IMR-90 (cell line): ENCODE measurements at regions not wholly inside any gene's neighbourhood (a gene's known extent, or its start where the extent isn't known, plus 50 kb on each side); places are given as distances from the start of the nearest gene placed in this dataset.
"Not testable (repeated sequence)": the region's sequence is repeated elsewhere in the genome, so short reads cannot be mapped to it uniquely, and the experiment has no call there.

Source experiments
- ATAC-seq: fragments of 200-7000 bp; cut with Tn5 transposase; 2 replicates; pipeline ENCODE4 v1.9.1; 2020; ENCODE audit warnings: low read depth, mild to moderate bottlenecking, moderate library complexity
- BruUV-seq: library from RNA; stranded (reverse); fragments of 400-500 nt; replicated peaks from 2 replicates; lab custom pipeline; 2021; lab: Mats Ljungman, UMichigan
- CTCF ChIA-PET: fragments of 300-600 bp; formaldehyde crosslinking; extraction: SDS; loops from one replicate; lab custom pipeline; 2021; ENCODE audit warnings: antibody characterized with exemption; lab: Yijun Ruan, JAX
- POLR2A ChIA-PET: fragments of 300-600 bp; sonication (Branson Sonifier 250); formaldehyde crosslinking; loops from one replicate; lab custom pipeline; 2022; ENCODE audit warnings: antibody characterized with exemption; ENCODE audit not compliant: unreplicated experiment; lab: Charles Lee
- DNase-seq: peaks from one replicate; pipeline ENCODE4 v3.0.0; 2013
- H2AFZ ChIP-seq: replicated peaks from 2 replicates; pipeline ENCODE3; 2013; ENCODE audit warnings: low read length, mild to moderate bottlenecking; ENCODE audit not compliant: poor library complexity
- H2AK5ac ChIP-seq: 2 replicates; pipeline ENCODE4 v1.6.1; 2013; ENCODE audit warnings: low read depth, low read length, inconsistent platforms
- H2AK9ac ChIP-seq: replicated peaks from 2 replicates; pipeline ENCODE3; 2013; ENCODE audit warnings: mild to moderate bottlenecking, low read depth, low read length, moderate library complexity; ENCODE audit not compliant: poor library complexity
- H2BK120ac ChIP-seq: 2 replicates; pipeline ENCODE4 v1.6.1; 2013; ENCODE audit warnings: low read depth, low read length, inconsistent platforms
- H2BK15ac ChIP-seq: 3 replicates; pipeline ENCODE4 v1.6.1; 2013; ENCODE audit warnings: low read depth, low read length, inconsistent platforms
- H2BK20ac ChIP-seq: 2 replicates; pipeline ENCODE4 v1.6.1; 2013; ENCODE audit warnings: low read depth, mild to moderate bottlenecking, inconsistent platforms, low read length, moderate library complexity
- H2BK5ac ChIP-seq: 2 replicates; pipeline ENCODE4 v1.6.1; 2013; ENCODE audit warnings: mild to moderate bottlenecking, low read depth, low read length, inconsistent platforms; ENCODE audit not compliant: poor library complexity, severe bottlenecking
- H3K14ac ChIP-seq: replicated peaks from 2 replicates; pipeline ENCODE4 v1.6.1; 2013; ENCODE audit warnings: low read depth, low read length, inconsistent platforms
- H3K18ac ChIP-seq: 2 replicates; pipeline ENCODE4 v1.6.1; 2013; ENCODE audit warnings: low read depth, low read length, control low read depth
- H3K23ac ChIP-seq: 2 replicates; pipeline ENCODE4 v1.6.1; 2013; ENCODE audit warnings: low read depth, low read length, inconsistent platforms
- H3K27ac ChIP-seq: 2 replicates; pipeline ENCODE4 v1.5.1; 2013; ENCODE audit warnings: mild to moderate bottlenecking, control low read depth, low read length; ENCODE audit not compliant: insufficient read depth
- H3K27me3 ChIP-seq: 2 replicates; pipeline ENCODE4 v1.6.1; 2013; ENCODE audit warnings: low read length; ENCODE audit not compliant: control insufficient read depth, insufficient read depth
- H3K36me3 ChIP-seq: 2 replicates; pipeline ENCODE4 v1.6.1; 2013; ENCODE audit warnings: low read length, mixed read lengths; ENCODE audit not compliant: control insufficient read depth, insufficient read depth
- H3K4ac ChIP-seq: 2 replicates; pipeline ENCODE4 v1.6.1; 2013; ENCODE audit warnings: low read depth, low read length, inconsistent platforms
- H3K4me1 ChIP-seq: 2 replicates; pipeline ENCODE4 v1.6.1; 2013; ENCODE audit warnings: low read length, mixed read lengths; ENCODE audit not compliant: control insufficient read depth, insufficient read depth
- H3K4me2 ChIP-seq: 2 replicates; pipeline ENCODE4 v1.6.1; 2013; ENCODE audit warnings: low read depth, mild to moderate bottlenecking, control low read depth, low read length, moderate library complexity
- H3K4me3 ChIP-seq: 2 replicates; pipeline ENCODE4 v1.5.1; 2013; ENCODE audit warnings: low read depth, mild to moderate bottlenecking, control low read depth, low read length, moderate library complexity; ENCODE audit not compliant: insufficient read depth
- H3K56ac ChIP-seq: 2 replicates; pipeline ENCODE4 v1.6.1; 2013; ENCODE audit warnings: low read length, inconsistent platforms; ENCODE audit not compliant: insufficient read depth; ENCODE audit errors: extremely low read depth
- H3K79me1 ChIP-seq, 2 experiments: 2 replicates each; pipeline ENCODE4 v1.6.1; 2013; ENCODE audit warnings: low read length in 2 of 2, inconsistent platforms in 1 of 2, low read depth in 1 of 2
- H3K9ac ChIP-seq: 2 replicates; pipeline ENCODE4 v1.6.1; 2013; ENCODE audit warnings: low read depth, low read length, control low read depth
- H3K9me1 ChIP-seq: 2 replicates; pipeline ENCODE4 v1.6.1; 2013; ENCODE audit warnings: low read length, inconsistent platforms; ENCODE audit not compliant: insufficient read depth
- H3K9me3 ChIP-seq: 2 replicates; pipeline ENCODE4 v1.6.1; 2013; ENCODE audit warnings: low read length; ENCODE audit not compliant: control insufficient read depth, insufficient read depth
- H4K20me1 ChIP-seq: 2 replicates; pipeline ENCODE4 v1.6.1; 2013; ENCODE audit warnings: low read length, inconsistent platforms; ENCODE audit not compliant: insufficient read depth
- H4K5ac ChIP-seq: 2 replicates; pipeline ENCODE4 v1.6.1; 2013; ENCODE audit warnings: mild to moderate bottlenecking, low read depth, low read length, control low read depth
- H4K8ac ChIP-seq, 2 experiments: 2 replicates each; pipeline ENCODE4 v1.6.1; 2013; ENCODE audit warnings: low read depth in 2 of 2, low read length in 2 of 2, control low read depth in 1 of 2, inconsistent platforms in 1 of 2
- H4K91ac ChIP-seq: 2 replicates; pipeline ENCODE4 v1.6.1; 2013; ENCODE audit warnings: low read depth, low read length, inconsistent platforms; ENCODE audit not compliant: insufficient read depth
- FOS ChIP-seq: fragments of 150-350 bp; IDR thresholded peaks from 2 replicates; pipeline ENCODE4 v1.6.1; 2016; ENCODE audit warnings: low read depth, low read length
- POLR2A ChIP-seq: IDR thresholded peaks from 2 replicates; pipeline ENCODE4 v1.6.1; 2012; ENCODE audit warnings: mild to moderate bottlenecking, low read depth, low read length
- WGBS, 2 experiments: methylation state at CpG; one replicate each; pipeline versions ENCODE4 v1.1.5 to v1.1.7; 2013; ENCODE audit warnings: missing lambda C conversion rate in 2 of 2; ENCODE audit not compliant: insufficient read length in 1 of 2; ENCODE audit errors: extremely low coverage in 2 of 2; 5-methylcytosine and 5-hydroxymethylcytosine counted together
- dilution Hi-C: fragments of 300-500 bp; cut with HindIII; formaldehyde crosslinking; loops from one replicate; pipeline ENCODE4 v1.14.3; 2018; ENCODE audit warnings: low sequenced_read_pairs; ENCODE audit not compliant: unreplicated experiment
- in situ Hi-C: fragments of 300-500 bp; cut with MboI; formaldehyde crosslinking; loops from 3 replicates; pipeline ENCODE4 v1.14.3; 2019; ENCODE audit warnings: low sequenced_read_pairs, inconsistent platforms, mixed read lengths
- intact Hi-C: fragments of 100-400 bp; cut with micrococcal nuclease; formaldehyde crosslinking; loops from 2 replicates; pipeline ENCODE4 v1.10.0; 2022

- Histone ChIP-seq H3K27me3 (no peaks in the 10 kb centered on the region), H3K9me1 (no peaks in the 10 kb centered on the region), H3K9ac (no peak overlapping the region), H2BK20ac (no peak overlapping the region), H2AK9ac (no peak overlapping the region), H3K36me3 (no peaks in the 10 kb centered on the region), H2BK15ac (no peak overlapping the region), H2AK5ac (no peak overlapping the region), H3K4ac (no peak overlapping the region), H3K14ac (no peak overlapping the region), H3K4me1 (no peaks in the 10 kb centered on the region), H4K91ac (no peak overlapping the region), H2BK5ac (no peak overlapping the region), H3K4me3 (no peak overlapping the region), H3K27ac (no peak overlapping the region), H4K20me1 (no peaks in the 10 kb centered on the region), H3K9me3 (no peaks in the 10 kb centered on the region), H3K79me1 (no peaks in the 10 kb centered on the region), H3K23ac (no peak overlapping the region), H4K5ac (no peak overlapping the region), H3K56ac (no peak overlapping the region), H3K4me2 (no peak overlapping the region), H2AFZ (no peak overlapping the region), H2BK120ac (no peak overlapping the region), H4K8ac (no peak overlapping the region), H3K18ac (no peak overlapping the region)
- TF ChIP-seq POLR2A, result no peak
- no peak for TF ChIP-seq FOS
- CTCF ChIA-PET, result no interaction called here
- no CpG with 5 or more reads among the region's 2 CpGs for WGBS, 2 experiments
- in situ Hi-C loops (no loop called here), dilution Hi-C loops (no loop called here), intact Hi-C loops (no loop called here)
- no TSS peak for BruUV-seq
- DNase-seq (no peak), ATAC-seq (no peak)
- POLR2A ChIA-PET, result no interaction called here
Measured at GRCh38 chr6:94893327-94893726, 684.0 kb upstream of the MANEA start.

GRCh38 chr6:94873819-94874218 is 703.5 kb upstream of the MANEA start:
- H3K9ac ChIP-seq, H2BK5ac ChIP-seq, H3K9me3 ChIP-seq, H3K36me3 ChIP-seq, H3K4me2 ChIP-seq, H3K56ac ChIP-seq, H3K27me3 ChIP-seq, in situ Hi-C loops, H3K79me1 ChIP-seq, H4K20me1 ChIP-seq, H2AK9ac ChIP-seq, H2AFZ ChIP-seq, H2BK20ac ChIP-seq, BruUV-seq, H2AK5ac ChIP-seq, H3K9me1 ChIP-seq, H4K5ac ChIP-seq, H3K4me1 ChIP-seq, H3K14ac ChIP-seq, H3K18ac ChIP-seq, H2BK15ac ChIP-seq, H3K4ac ChIP-seq, H4K8ac ChIP-seq, CTCF ChIA-PET, H3K4me3 ChIP-seq, intact Hi-C loops, H4K91ac ChIP-seq, dilution Hi-C loops, H3K23ac ChIP-seq, H2BK120ac ChIP-seq, ATAC-seq, DNase-seq, H3K27ac ChIP-seq, POLR2A ChIA-PET: not testable (repeated sequence)
- no CpG with 5 or more reads among the region's 5 CpGs for WGBS, 2 experiments
